Neuronal stem cell (in vitro differentiated cells): ENCODE measurements at regions not wholly inside any gene's neighbourhood (a gene's known extent, or its start where the extent isn't known, plus 50 kb on each side); places are given as distances from the start of the nearest gene placed in this dataset.

ENCODE experiments used
- DNase-seq: peaks from one replicate; pipeline ENCODE4 v3.0.0-alpha.2; 2013; ENCODE audit warnings: low spot score
- H2AFZ ChIP-seq: one replicate; pipeline ENCODE4 v1.6.1; 2013; ENCODE audit warnings: mild to moderate bottlenecking, low read length, inconsistent platforms
- H2AK5ac ChIP-seq: 2 replicates; pipeline ENCODE4 v1.6.1; 2013; ENCODE audit warnings: low read depth, mild to moderate bottlenecking, inconsistent platforms, low read length, moderate library complexity, mixed read lengths
- H2BK120ac ChIP-seq: 2 replicates; pipeline ENCODE4 v1.6.1; 2013; ENCODE audit warnings: low read depth, mild to moderate bottlenecking, inconsistent platforms, low read length, moderate library complexity, mixed read lengths
- H2BK12ac ChIP-seq: one replicate; pipeline ENCODE4 v1.6.1; 2013; ENCODE audit warnings: low read length, inconsistent platforms
- H2BK15ac ChIP-seq: 2 replicates; pipeline ENCODE4 v1.6.1; 2013; ENCODE audit warnings: mild to moderate bottlenecking, low read length, inconsistent platforms, mixed read lengths
- H2BK5ac ChIP-seq: one replicate; pipeline ENCODE4 v1.6.1; 2013; ENCODE audit warnings: inconsistent platforms, mild to moderate bottlenecking, low read length, moderate library complexity
- H3K14ac ChIP-seq: one replicate; pipeline ENCODE4 v1.6.1; 2013; ENCODE audit warnings: low read length, inconsistent platforms
- H3K18ac ChIP-seq: 2 replicates; pipeline ENCODE4 v1.6.1; 2013; ENCODE audit warnings: low read length, inconsistent platforms
- H3K23ac ChIP-seq: 2 replicates; pipeline ENCODE4 v1.6.1; 2013; ENCODE audit warnings: low read depth, mild to moderate bottlenecking, mixed read lengths, low read length, inconsistent platforms; ENCODE audit not compliant: poor library complexity
- H3K27ac ChIP-seq: replicated peaks from 3 replicates; pipeline ENCODE4 v1.5.1; 2013; ENCODE audit warnings: low read length, inconsistent platforms
- H3K27me3 ChIP-seq, 3 experiments: 2 replicates each; pipeline ENCODE4 v1.6.1; 2013; ENCODE audit warnings: low read length in 3 of 3, mild to moderate bottlenecking in 2 of 3, inconsistent platforms in 1 of 3, low read depth in 1 of 3, mixed read lengths in 1 of 3, moderate library complexity in 1 of 3; ENCODE audit not compliant: control insufficient read depth in 3 of 3, insufficient read depth in 3 of 3
- H3K36me3 ChIP-seq, 2 donors: replicated peaks in 1 of 2; 2 replicates each; pipeline ENCODE4 v1.6.1; 2013; ENCODE audit warnings: low read length in 2 of 2; ENCODE audit not compliant: control insufficient read depth in 2 of 2, insufficient read depth in 2 of 2
- H3K4ac ChIP-seq: 2 replicates; pipeline ENCODE4 v1.6.1; 2013; ENCODE audit warnings: inconsistent platforms, mild to moderate bottlenecking, low read length, moderate library complexity
- H3K4me1 ChIP-seq, 2 donors: 1 replicate in 1 of 2; 2 replicates in 1 of 2; pipeline ENCODE4 v1.6.1; 2013; ENCODE audit warnings: low read length in 2 of 2, low read depth in 1 of 2; ENCODE audit not compliant: control insufficient read depth in 2 of 2, insufficient read depth in 1 of 2
- H3K4me2 ChIP-seq: one replicate; pipeline ENCODE4 v1.6.1; 2013; ENCODE audit warnings: mild to moderate bottlenecking, low read length, inconsistent platforms; ENCODE audit not compliant: insufficient read depth, poor library complexity, severe bottlenecking
- H3K4me3 ChIP-seq, 2 donors: 2 replicates each; pipeline ENCODE4 v1.5.1; 2013; ENCODE audit warnings: low read length in 2 of 2, mild to moderate bottlenecking in 2 of 2, inconsistent platforms in 1 of 2, moderate library complexity in 1 of 2
- H3K79me1 ChIP-seq: one replicate; pipeline ENCODE4 v1.6.1; 2013; ENCODE audit warnings: low read depth, mild to moderate bottlenecking, inconsistent platforms, low read length, moderate library complexity
- H3K9ac ChIP-seq: one replicate; pipeline ENCODE4 v1.6.1; 2013; ENCODE audit warnings: mild to moderate bottlenecking, low read depth, low read length, inconsistent platforms; ENCODE audit not compliant: poor library complexity
- H3K9me3 ChIP-seq, 2 donors: replicated peaks in 1 of 2; 2 replicates each; pipeline versions ENCODE3 to v1.6.1; 2013; ENCODE audit warnings: low read length in 2 of 2, mild to moderate bottlenecking in 2 of 2, inconsistent platforms in 1 of 2, low read depth in 1 of 2, mixed read lengths in 1 of 2, moderate library complexity in 1 of 2; ENCODE audit not compliant: control insufficient read depth in 2 of 2, insufficient read depth in 1 of 2
- H4K8ac ChIP-seq: one replicate; pipeline ENCODE4 v1.6.1; 2013; ENCODE audit warnings: low read depth, mild to moderate bottlenecking, inconsistent platforms, low read length, moderate library complexity
- H4K91ac ChIP-seq: one replicate; pipeline ENCODE4 v1.6.1; 2013; ENCODE audit warnings: low read length, low read depth, mild to moderate bottlenecking, inconsistent platforms; ENCODE audit not compliant: poor library complexity
- WGBS, 2 donors: extraction: QIAGEN DNeasy Blood & Tissue Kit; methylation state at CpG; one replicate each; pipeline ENCODE4 v1.1.7; 2013; ENCODE audit warnings: missing lambda C conversion rate in 2 of 2, mixed read lengths in 1 of 2; ENCODE audit not compliant: insufficient read length in 2 of 2, insufficient replicate concordance in 1 of 2; ENCODE audit errors: extremely low coverage in 2 of 2; 5-methylcytosine and 5-hydroxymethylcytosine counted together

DNA sequence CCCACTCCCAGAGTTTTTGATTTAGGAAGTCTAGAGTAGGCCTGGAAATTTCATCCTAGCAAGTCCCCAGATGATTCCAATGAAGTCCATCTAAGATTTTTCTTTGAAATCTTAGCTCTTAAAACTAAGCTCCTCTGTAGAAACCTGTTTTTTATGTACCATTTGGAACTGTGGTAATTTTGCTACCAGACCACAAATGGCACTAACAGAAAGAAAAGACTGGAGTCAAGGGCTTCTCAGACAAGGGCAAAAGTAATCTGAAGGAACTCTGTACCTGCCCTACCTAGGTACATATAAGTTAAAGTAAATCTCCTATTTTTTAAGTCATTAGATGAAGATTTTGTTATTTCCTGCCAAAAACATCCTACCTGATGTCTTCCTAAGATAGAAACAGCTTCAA is 155.0 kb upstream of the HTR1E start:
- Histone ChIP-seq H3K27me3 (no peaks in the 10 kb centered on the region), H3K14ac (no peak overlapping the region), H2BK120ac (no peak overlapping the region), H2AFZ (no peak overlapping the region), H2BK12ac (no peak overlapping the region), H3K9ac (no peak overlapping the region), H2BK15ac (no peak overlapping the region), H2AK5ac (no peak overlapping the region), H3K4me2 (no peak overlapping the region), H3K23ac (no peak overlapping the region), H3K4me3 (no peak overlapping the region), H4K91ac (no peak overlapping the region), H3K4ac (no peak overlapping the region), H3K9me3 (no peaks in the 10 kb centered on the region), H2BK5ac (no peak overlapping the region), H3K4me1 (no peaks in the 10 kb centered on the region), H3K79me1 (no peaks in the 10 kb centered on the region), H3K27ac (no peak overlapping the region), H3K18ac (no peak overlapping the region), H3K36me3 (no peaks in the 10 kb centered on the region), H4K8ac (no peak overlapping the region)
- no peak for DNase-seq

GRCh38 chr6:86780923-86781322 is 156.4 kb upstream of the HTR1E start:
- Histone ChIP-seq H3K79me1 (no peaks in the 10 kb centered on the region), H3K18ac (no peak overlapping the region), H3K4me2 (no peak overlapping the region), H3K4ac (no peak overlapping the region), H3K27ac (no peak overlapping the region), H3K4me1 (no peaks in the 10 kb centered on the region), H2AFZ (no peak overlapping the region), H3K9me3 (no peaks in the 10 kb centered on the region), H3K36me3 (no peaks in the 10 kb centered on the region), H3K4me3 (no peak overlapping the region), H2BK5ac (no peak overlapping the region), H4K8ac (no peak overlapping the region), H2BK15ac (no peak overlapping the region), H3K27me3 (no peaks in the 10 kb centered on the region), H4K91ac (no peak overlapping the region), H3K23ac (no peak overlapping the region), H2BK120ac (no peak overlapping the region), H3K9ac (no peak overlapping the region), H3K14ac (no peak overlapping the region), H2BK12ac (no peak overlapping the region), H2AK5ac (no peak overlapping the region)
- no peak for DNase-seq
- WGBS, 2 donors = no CpG with 5 or more reads among the region's 2 CpGs

- no peak overlapping the region for H2BK12ac ChIP-seq
- DNase-seq = no peak
- no peak overlapping the region for H3K14ac ChIP-seq
- H2BK15ac ChIP-seq = no peak overlapping the region
- H3K27ac ChIP-seq = no peak overlapping the region
- no peak overlapping the region for H2BK120ac ChIP-seq
- H3K4me2 ChIP-seq = no peak overlapping the region
- H3K4ac ChIP-seq = no peak overlapping the region
- H3K23ac ChIP-seq = no peak overlapping the region
- H3K18ac ChIP-seq = no peak overlapping the region
- H4K8ac ChIP-seq = no peak overlapping the region
- no peaks in the 10 kb centered on the region for H3K27me3 ChIP-seq
- H4K91ac ChIP-seq = no peak overlapping the region
- H3K9me3 ChIP-seq = no peaks in the 10 kb centered on the region
- H2AK5ac ChIP-seq = no peak overlapping the region
- no peaks in the 10 kb centered on the region for H3K79me1 ChIP-seq
- no peak overlapping the region for H3K9ac ChIP-seq
- H3K4me1 ChIP-seq = no peaks in the 10 kb centered on the region
- H2BK5ac ChIP-seq = no peak overlapping the region
- no peaks in the 10 kb centered on the region for H3K36me3 ChIP-seq
- H3K4me3 ChIP-seq = no peak overlapping the region
- H2AFZ ChIP-seq = no peak overlapping the region
Observed at GRCh38 chr6:86775893-86776292, 161.4 kb upstream of the HTR1E start.

GRCh38 chr6:86765211-86765610 is 172.1 kb upstream of the HTR1E start:
- Histone ChIP-seq H3K9ac (no peak overlapping the region), H3K4me1 (no peaks in the 10 kb centered on the region), H2AK5ac (no peak overlapping the region), H3K27ac (no peak overlapping the region), H3K4me2 (no peak overlapping the region), H4K91ac (no peak overlapping the region), H3K27me3 (no peaks in the 10 kb centered on the region), H3K4ac (no peak overlapping the region), H3K14ac (no peak overlapping the region), H3K23ac (no peak overlapping the region), H3K18ac (no peak overlapping the region), H3K36me3 (no peaks in the 10 kb centered on the region), H3K79me1 (no peaks in the 10 kb centered on the region), H2AFZ (no peak overlapping the region), H2BK120ac (no peak overlapping the region), H3K4me3 (no peak overlapping the region), H2BK15ac (no peak overlapping the region), H4K8ac (no peak overlapping the region), H2BK12ac (no peak overlapping the region), H2BK5ac (no peak overlapping the region), H3K9me3 (peaks cover 0 to 2% of the 10 kb centered on the region in 2 donors)
- no peak for DNase-seq
- no CpG with 5 or more reads among the region's 1 CpG for WGBS, 2 donors
